Coronary artery (tissue), 2 donors: ENCODE measurements at regions not wholly inside any gene's neighbourhood (a gene's known extent, or its start where the extent isn't known, plus 50 kb on each side); places are given as distances from the start of the nearest gene placed in this dataset.

Source experiments
- DNase-seq: peaks from one replicate; pipeline ENCODE4 v3.0.0-alpha.2; 2017; ENCODE audit warnings: low spot score
- H3K27ac ChIP-seq, 2 donors: fragments of 200-600 bp; sonication (generic); one replicate each; pipeline ENCODE4 v1.5.1; 2016 to 2019
- H3K4me3 ChIP-seq: fragments of 200-600 bp; sonication (generic); 2 replicates; pipeline ENCODE4 v1.5.1; 2016; ENCODE audit warnings: mild to moderate bottlenecking, moderate library complexity
- TF ChIP-seq, protein P1 (sequence below): fragments of 200-600 bp; sonication (generic); IDR thresholded peaks from one replicate; pipeline ENCODE4 v1.5.1; 2019; ENCODE audit warnings: antibody characterized with exemption

DNA sequence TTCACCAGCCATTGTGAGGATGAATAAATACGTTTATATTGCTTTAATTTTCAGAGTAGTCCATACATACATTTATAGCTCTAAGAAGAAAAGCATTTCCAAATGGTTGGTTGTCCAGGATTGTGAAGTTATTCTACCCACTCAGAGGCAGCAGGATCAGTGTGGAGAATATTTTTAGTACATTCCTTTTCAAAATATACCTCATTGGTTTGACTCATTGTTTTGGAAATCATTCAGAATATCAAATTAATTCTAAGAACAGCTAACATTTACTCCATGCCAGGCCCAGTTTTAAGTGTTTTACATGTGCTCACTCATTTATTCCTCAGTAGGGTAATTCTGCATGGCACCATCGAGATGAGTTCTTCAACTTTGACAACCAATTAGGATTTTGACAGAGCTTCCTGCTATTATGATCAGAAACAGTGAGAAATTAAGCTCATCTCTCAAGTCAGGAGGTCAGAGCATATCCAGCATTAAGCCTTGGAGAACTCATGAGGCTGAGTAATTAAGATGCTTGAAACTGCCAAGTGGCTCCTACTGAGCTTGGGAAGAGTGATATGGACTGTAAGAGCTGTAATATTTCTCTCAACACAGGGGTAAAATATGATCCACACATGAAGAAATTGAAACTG is 153.3 kb upstream of the CLEC14A start:
- Histone ChIP-seq H3K4me3 (no peak overlapping the region), H3K27ac (peak overlapping the region in 1 of 2 donors; percentile 7)
- no peak for DNase-seq
- TF ChIP-seq, protein P1, sequence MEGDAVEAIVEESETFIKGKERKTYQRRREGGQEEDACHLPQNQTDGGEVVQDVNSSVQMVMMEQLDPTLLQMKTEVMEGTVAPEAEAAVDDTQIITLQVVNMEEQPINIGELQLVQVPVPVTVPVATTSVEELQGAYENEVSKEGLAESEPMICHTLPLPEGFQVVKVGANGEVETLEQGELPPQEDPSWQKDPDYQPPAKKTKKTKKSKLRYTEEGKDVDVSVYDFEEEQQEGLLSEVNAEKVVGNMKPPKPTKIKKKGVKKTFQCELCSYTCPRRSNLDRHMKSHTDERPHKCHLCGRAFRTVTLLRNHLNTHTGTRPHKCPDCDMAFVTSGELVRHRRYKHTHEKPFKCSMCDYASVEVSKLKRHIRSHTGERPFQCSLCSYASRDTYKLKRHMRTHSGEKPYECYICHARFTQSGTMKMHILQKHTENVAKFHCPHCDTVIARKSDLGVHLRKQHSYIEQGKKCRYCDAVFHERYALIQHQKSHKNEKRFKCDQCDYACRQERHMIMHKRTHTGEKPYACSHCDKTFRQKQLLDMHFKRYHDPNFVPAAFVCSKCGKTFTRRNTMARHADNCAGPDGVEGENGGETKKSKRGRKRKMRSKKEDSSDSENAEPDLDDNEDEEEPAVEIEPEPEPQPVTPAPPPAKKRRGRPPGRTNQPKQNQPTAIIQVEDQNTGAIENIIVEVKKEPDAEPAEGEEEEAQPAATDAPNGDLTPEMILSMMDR, result no peak

DNA sequence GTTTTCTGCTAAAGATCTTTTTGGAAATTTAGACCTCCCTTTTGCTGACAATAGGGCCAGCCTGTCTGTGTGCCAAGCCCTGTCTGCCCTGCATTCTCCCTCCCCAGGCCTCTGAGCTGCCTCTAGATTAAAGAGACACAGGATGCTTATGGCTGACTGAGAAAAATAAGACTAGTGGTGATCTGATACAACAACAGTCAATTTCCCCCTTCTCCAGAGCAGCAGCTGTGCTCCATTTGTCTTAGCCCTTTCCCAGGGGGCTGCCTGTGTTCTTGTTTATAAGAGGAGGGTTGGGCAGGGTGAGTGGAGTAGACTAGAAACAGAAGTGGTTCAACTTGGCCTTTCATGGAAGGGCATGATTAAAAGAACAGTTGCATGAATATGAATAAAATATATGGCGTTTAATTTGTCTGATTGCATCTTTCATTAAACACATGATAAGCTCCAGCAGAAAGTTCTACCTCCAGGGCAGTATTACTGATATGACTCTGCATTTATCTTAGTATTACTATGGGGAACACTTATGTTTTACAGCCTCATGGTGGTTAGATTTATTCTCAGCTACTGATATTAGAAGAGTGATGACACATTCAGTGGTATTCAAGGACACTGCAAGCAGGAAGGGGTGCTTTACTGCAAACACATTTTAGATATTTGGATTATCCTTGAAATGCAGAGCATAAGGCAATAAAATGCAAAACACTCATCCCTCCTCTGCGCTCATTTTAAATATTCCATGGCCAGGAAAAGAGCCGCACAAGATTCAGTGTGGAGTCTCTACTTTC is 150.2 kb upstream of the CLEC14A start:
- TF ChIP-seq, protein P1, result no peak
- Histone ChIP-seq H3K27ac (no peak overlapping the region), H3K4me3 (no peak overlapping the region)
- no peak for DNase-seq

DNA sequence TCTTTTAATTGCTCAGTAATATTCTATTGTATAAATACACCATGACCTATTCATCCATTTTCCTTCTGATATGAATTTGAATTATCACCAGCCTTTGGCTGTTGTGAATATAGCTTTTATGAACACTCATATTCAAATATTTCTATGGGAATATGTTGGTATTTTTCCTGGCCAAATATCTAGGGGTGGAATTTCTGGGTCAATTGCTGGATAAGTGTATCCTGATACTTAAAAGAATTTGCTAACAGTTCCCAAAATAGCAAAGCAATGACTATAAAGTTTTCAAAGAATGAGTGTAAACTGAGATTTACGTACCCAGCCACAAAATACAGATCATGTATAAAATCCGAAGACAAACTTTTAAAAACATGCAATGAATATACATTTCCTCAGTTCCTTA is 148.7 kb upstream of the CLEC14A start:
- Histone ChIP-seq H3K27ac (peak overlapping the region in 1 of 2 donors; percentile 32), H3K4me3 (no peak overlapping the region)
- DNase-seq, result no peak
- TF ChIP-seq, protein P1, result no peak

DNA sequence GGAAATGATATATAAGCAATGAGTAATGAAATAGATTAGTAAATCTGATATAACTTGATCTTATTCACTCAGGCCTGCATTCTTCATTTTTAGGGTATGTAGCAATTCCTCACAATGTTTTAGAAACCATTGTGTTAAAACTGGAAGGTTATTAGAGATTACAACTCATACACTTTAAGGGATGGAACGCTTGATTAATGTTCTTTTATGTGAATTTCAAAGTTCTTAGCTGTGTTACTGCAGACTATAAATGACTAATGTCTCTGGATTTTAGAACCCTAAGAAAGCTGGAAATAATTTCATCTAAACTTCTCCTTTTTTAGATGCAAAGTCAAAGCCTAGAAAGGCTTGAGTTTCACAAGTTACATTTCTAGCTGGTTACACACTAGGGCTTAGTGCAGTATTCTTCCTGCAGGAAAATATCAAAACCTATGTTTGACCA is 148.2 kb upstream of the CLEC14A start:
- TF ChIP-seq, protein P1, result no peak
- Histone ChIP-seq H3K27ac (peak overlapping the region in 1 of 2 donors; percentile 32), H3K4me3 (no peak overlapping the region)
- DNase-seq, result no peak

DNA sequence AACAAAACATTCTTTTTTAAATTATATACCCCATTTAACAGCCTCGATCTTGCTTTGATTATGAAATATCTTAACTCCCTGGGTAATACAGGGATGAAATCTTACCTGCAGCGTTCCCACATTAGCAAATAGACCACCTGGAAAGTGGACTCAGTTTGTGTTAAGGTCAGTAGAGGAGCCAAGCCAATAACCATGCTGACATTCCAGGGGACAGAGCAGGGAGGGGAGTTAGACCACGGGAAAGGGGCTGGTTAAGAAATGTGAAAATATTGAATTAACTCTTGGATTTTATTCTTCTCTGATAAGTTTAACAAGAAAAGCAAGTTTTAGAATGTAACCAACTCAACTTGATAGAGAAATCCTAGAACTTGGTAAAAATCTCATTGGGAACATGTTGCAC is 144.9 kb upstream of the CLEC14A start:
- H3K4me3 ChIP-seq, result no peak overlapping the region
- no peak overlapping the region for H3K27ac ChIP-seq
- DNase-seq, result no peak
- TF ChIP-seq, protein P1, result no peak

DNA sequence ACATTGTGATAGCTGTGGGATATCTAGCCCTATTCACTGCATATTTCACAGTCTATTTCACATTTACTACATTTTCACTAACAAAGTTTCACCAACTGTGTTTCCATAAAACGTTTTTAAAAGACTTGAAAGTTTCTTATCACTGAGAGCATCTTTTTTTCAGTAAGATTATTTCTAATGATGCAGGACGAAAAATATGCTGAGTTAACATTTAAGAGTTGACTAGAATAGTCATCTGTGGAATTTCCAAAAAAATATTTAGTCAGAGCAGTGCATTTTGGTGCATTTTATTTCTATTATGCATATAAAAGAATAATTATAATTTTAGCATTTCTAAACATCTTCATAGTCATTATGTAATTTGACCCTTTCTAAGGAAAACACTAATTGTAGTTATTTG is 143.8 kb upstream of the CLEC14A start:
- TF ChIP-seq, protein P1, result no peak
- Histone ChIP-seq H3K27ac (no peak overlapping the region), H3K4me3 (no peak overlapping the region)
- DNase-seq, result no peak

DNA sequence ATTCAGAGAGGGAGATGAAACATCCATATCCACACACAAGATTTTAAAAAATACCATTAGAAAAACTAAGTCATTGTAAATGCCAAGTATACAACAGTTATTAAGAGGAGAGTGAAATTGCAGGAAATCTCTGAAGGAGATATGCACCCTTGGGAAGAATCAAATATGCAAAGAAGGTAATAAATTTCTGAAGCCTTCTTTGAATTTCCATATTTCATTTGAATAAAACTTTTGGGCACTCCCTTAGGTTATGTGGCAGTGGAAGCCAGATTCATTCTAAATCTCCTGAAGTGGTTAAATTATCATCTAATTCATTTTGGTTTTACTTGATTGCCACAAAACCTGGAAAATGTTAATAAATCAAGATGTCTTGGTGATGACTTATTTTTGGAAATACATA is 138.9 kb upstream of the CLEC14A start:
- no peak overlapping the region for H3K27ac ChIP-seq
- H3K4me3 ChIP-seq, result no peak overlapping the region
- TF ChIP-seq, protein P1, result no peak
- no peak for DNase-seq
